HG02642 (cell line): ENCODE measurements at regions not wholly inside any gene's neighbourhood (a gene's known extent, or its start where the extent isn't known, plus 50 kb on each side); places are given as distances from the start of the nearest gene placed in this dataset.
"Not testable (repeated sequence)": the region's sequence is repeated elsewhere in the genome, so short reads cannot be mapped to it uniquely, and the experiment has no call there.

ENCODE experiments used
- ATAC-seq: cut with Tn5 transposase; IDR thresholded peaks from one replicate; pipeline ENCODE4 v1.9.1; 2021; ENCODE audit warnings: mild to moderate bottlenecking; ENCODE audit not compliant: unreplicated experiment, poor library complexity

- no peak for ATAC-seq
Measured at GRCh38 chr6:27599859-27600532, 127.1 kb upstream of the ZNF184 start.

DNA sequence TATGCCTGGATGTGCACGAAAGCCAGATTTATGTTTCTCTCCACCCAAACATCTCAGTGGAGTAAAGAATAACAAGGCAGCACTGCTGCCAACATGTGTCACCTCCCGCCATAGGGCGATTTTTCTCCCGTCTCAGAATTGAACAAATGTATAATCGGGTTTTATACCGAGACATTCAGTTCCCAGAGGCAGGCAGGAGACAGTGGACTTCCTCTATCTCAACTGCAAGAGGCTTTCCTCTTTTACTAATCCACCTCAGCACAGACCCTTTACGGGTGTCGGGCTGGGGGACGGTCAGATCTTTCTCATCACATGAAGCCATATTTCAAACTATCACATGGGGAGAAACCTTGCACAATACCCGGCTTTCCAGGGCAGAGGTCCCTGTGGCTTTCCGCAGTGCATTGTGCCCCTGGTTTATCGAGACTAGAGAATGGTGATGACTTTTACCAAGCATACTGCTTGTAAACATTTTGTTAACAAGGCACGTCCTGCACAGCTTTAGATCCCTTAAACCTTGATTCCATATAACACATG, 124.2 kb upstream of the ZNF184 start:
- ATAC-seq, result not testable (repeated sequence)

- ATAC-seq, result no peak
Measured at GRCh38 chr6:27593861-27594260, 121.0 kb upstream of the ZNF184 start.

GRCh38 chr6:27593200-27593818, 120.4 kb upstream of the ZNF184 start:
- peak; percentile 17 for ATAC-seq

DNA sequence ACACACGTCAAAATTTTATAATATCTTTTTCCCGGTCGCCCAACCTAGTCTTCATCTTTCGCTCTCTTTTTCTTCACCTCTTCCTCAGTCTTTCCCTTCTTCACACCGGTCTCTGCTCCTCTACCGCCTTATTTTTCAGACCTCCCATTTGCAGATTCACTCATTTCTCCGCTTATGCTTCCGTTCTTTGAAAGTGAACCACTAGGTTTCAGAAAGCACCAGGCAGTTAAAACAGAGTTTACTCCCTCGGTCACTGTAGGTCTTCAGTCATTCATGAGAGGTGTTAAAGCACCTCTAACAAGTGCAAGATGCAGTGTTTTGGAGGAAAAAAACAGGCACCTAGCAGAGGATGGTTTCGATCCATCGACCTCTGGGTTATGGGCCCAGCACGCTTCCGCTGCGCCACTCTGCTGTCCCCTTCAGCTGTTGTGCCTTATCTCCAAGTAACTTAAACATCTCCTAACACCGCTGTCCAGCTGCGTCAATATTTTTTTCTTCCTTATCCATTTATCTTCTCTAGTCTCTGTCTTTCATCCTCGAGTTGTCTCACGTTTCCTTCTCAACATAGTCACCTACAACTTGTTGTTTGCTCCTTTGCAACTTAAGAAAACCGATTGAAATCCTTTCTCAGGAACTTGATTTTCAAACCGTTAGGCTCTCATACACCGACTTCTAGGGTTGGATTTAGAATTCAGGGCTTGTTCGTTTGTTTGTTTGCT, 119.7 kb upstream of the ZNF184 start:
- ATAC-seq, result peak; percentile 93

DNA sequence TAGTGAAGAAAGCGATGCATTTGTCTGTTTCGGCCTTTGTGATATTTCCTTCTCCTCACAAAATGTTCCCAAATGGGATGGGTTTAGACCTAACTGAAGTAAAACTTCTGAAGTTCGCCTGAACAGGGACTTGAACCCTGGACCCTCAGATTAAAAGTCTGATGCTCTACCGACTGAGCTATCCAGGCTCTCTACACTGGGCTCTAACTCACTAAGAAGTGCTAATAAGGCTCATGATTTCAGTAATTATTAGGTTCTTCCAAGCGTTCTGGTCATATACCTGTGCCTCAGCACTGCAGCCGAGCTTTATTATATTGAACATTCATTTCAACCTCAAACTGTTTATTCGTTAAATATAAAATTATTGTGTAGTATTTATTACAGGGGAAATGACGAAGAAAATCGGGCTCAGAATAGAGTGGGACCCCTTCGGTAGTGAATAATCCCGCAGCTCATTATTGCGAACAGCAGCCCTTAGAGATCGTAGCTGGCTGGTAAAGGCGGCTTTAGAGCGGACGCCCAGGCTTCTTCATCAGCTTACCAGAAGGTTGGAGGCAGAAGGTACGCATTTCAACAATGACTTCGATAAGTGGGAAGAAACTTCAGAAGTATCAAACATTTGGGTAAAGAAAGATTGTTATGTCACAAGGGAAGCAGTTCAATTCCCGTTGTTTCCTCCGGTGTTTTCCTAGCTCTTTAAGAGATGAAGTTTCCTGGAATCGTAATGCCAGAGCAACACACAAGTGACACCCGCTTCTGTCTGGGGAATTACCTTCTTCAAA, 119.0 kb upstream of the ZNF184 start:
- peak; percentile 17 for ATAC-seq

DNA sequence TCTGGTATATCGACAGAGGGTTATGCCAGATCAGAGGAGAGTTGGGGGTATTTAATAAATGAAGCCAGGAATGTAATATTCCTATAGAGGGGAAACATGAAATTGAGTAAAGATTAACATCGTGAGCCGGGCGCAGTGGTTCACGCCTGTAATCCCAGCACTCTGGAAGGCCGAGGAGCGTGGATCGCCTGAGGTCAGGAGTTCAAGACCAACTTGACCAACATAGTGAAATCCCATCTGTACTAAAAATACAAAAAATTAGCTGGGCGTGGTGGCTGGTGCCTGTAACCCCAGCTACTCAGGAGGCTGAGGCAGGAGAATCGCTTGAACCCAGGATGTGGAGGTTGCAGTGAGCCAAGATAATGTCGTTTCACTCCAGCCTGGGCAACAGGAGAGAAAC, 112.4 kb upstream of the ZNF184 start:
- ATAC-seq, result not testable (repeated sequence)

DNA sequence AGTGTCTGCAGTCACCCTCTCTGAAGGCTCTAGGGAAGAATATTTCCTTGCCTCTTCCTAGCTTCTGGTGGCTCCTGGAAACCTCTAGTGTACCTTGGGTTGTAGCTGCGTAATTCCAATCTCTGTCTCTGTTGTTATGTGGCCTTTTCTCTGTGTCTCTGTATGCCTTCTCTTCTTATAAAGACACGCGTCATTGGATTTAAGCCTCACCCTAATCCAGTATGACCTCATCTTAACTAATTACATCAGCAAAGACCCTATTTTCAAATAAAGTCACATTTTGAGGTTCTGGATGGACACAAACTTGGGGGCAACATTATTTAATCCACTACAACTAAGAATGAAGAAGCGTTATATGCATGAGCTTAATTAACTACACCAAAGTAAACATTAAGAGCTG, 111.4 kb upstream of the ZNF184 start:
- no peak for ATAC-seq

DNA sequence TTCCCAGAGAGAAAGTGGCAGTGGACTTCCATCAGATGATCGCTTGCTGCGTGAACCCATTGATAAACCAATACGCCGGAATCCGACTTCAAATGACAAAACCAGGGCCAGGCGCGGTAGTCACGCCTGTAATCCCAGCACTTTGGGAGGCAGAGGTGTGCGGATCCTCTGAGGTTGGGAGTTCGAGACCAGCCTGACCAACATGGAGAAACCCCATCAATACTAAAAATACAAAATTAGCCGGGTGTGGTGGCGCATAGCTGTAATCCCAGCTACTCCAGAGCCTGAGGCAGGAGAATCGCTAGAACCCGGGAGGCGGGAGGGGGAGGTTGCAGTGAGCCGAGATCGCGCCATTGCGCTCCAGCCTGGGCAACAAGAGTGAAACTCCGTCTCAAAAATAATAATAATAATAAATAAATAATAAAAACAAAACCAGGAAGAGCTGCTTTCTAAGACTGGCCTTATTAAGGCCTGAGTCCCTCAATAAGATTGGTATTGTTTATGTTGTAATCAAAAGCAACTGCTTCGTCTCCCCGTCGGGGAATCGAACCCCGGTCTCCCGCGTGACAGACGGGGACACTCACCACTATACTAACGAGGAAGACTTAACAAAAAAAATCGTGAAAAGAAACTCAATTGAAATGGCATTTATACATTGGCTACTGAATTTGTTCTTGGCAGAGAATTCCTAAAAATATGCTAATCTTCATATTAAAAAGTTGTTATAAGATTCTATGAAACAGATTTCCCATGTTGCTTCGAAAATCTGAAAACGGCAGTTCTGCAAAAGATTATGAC, 110.2 kb upstream of the ZNF184 start:
- no peak for ATAC-seq

- ATAC-seq, result no peak
Measured at GRCh38 chr6:27579973-27580372, 107.1 kb upstream of the ZNF184 start.

DNA sequence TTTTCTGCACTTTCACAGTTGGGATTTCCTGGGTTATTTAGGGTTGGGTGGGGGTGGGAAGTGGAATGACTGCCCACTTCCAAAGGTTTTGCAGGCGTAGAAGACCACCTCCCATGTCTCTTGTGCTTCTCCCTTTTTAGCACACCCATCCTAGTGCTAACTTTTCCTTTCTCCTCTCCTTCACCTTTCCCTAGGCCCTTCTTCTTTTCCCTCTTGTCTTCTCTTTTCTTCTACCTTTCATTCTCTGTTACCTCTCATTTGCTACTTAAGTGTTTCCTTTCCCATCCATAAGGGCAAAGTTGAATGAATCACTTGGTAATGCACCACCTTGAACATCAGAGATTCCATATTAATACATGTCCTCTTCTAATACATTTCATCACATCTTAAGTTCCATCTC, 105.0 kb upstream of the ZNF184 start:
- ATAC-seq, result no peak

GRCh38 chr6:27575594-27576361, 102.9 kb upstream of the ZNF184 start:
- no peak for ATAC-seq

- no peak for ATAC-seq
Measured at GRCh38 chr6:27568226-27568897, 95.5 kb upstream of the ZNF184 start.

- ATAC-seq, result no peak
Measured at GRCh38 chr6:27565839-27566779, 93.2 kb upstream of the ZNF184 start.

DNA sequence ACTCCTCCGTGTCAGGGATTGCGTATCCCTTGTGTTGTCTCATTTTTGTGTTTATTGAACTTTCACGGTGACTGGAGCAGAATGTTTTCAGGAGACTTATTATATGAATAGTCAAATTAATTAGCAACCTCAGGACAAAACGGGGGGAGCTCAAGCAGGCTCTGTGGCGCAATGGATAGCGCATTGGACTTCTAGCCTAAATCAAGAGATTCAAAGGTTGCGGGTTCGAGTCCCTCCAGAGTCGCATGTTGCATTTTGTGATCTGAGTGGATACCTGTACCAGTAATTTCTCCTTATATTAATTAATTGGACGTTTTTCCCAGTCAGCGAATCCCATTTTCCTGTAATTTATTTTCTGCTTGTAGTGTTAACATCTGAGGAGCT, 89.1 kb upstream of the ZNF184 start:
- no peak for ATAC-seq

- no peak for ATAC-seq
Measured at GRCh38 chr6:27558028-27558724, 85.3 kb upstream of the ZNF184 start.

GRCh38 chr6:27556406-27556805, 83.5 kb upstream of the ZNF184 start:
- no peak for ATAC-seq
